ENCODE measurements at regions not wholly inside any gene's neighbourhood (a gene's known extent, or its start where the extent isn't known, plus 50 kb on each side); places are given as distances from the start of the nearest gene placed in this dataset.

GRCh38 chr6:48255094-48255493 lies 144.1 kb upstream of the PTCHD4 start:
- DNase-seq (ENCODE audit: low read depth, low spot score) = no peak

GRCh38 chr6:48249071-48249470 lies 138.1 kb upstream of the PTCHD4 start:
- DNase-seq (ENCODE audit: low read depth, low spot score) = no peak

GRCh38 chr6:48243071-48243470 lies 132.1 kb upstream of the PTCHD4 start:
- no peak for DNase-seq (ENCODE audit: low read depth, low spot score)

- DNase-seq (ENCODE audit: low read depth, low spot score) = no peak
These were observed 129.3 kb upstream of the PTCHD4 start for GRCh38 chr6:48240287-48240686.

GRCh38 chr6:48236375-48236774 lies 125.4 kb upstream of the PTCHD4 start:
- no peak for DNase-seq (ENCODE audit: low read depth, low spot score)

- no peak for DNase-seq (ENCODE audit: low read depth, low spot score)
These were observed 122.1 kb upstream of the PTCHD4 start for GRCh38 chr6:48233063-48233462.

GRCh38 chr6:48229841-48230240 lies 118.8 kb upstream of the PTCHD4 start:
- no peak for DNase-seq (ENCODE audit: low read depth, low spot score)

- no peak for DNase-seq (ENCODE audit: low read depth, low spot score)
These were observed 111.2 kb upstream of the PTCHD4 start for GRCh38 chr6:48222241-48222640.

- no peak for DNase-seq (ENCODE audit: low read depth, low spot score)
These were observed 102.2 kb upstream of the PTCHD4 start for GRCh38 chr6:48213076-48213788.

GRCh38 chr6:48212501-48212900 lies 101.5 kb upstream of the PTCHD4 start:
- no peak for DNase-seq (ENCODE audit: low read depth, low spot score)

GRCh38 chr6:48206091-48206490 lies 95.1 kb upstream of the PTCHD4 start:
- no peak for DNase-seq (ENCODE audit: low read depth, low spot score)

GRCh38 chr6:48200869-48201390 lies 89.9 kb upstream of the PTCHD4 start:
- peak; percentile 4 for DNase-seq (ENCODE audit: low read depth, low spot score)

GRCh38 chr6:48199499-48199898 lies 88.5 kb upstream of the PTCHD4 start:
- peak; percentile 12 for DNase-seq (ENCODE audit: low read depth, low spot score)

- no peak for DNase-seq (ENCODE audit: low read depth, low spot score)
These were observed 86.9 kb upstream of the PTCHD4 start for GRCh38 chr6:48197941-48198340.

- no peak for DNase-seq (ENCODE audit: low read depth, low spot score)
These were observed 83.7 kb upstream of the PTCHD4 start for GRCh38 chr6:48194596-48195295.

GRCh38 chr6:48188158-48188557 lies 77.2 kb upstream of the PTCHD4 start:
- no peak for DNase-seq (ENCODE audit: low read depth, low spot score)

GRCh38 chr6:48186746-48187145 lies 75.7 kb upstream of the PTCHD4 start:
- no peak for DNase-seq (ENCODE audit: low read depth, low spot score)

GRCh38 chr6:48184648-48185047 lies 73.7 kb upstream of the PTCHD4 start:
- no peak for DNase-seq (ENCODE audit: low read depth, low spot score)

GRCh38 chr6:48183811-48184605 lies 73.0 kb upstream of the PTCHD4 start:
- no peak for DNase-seq (ENCODE audit: low read depth, low spot score)

GRCh38 chr6:48183178-48183577 lies 72.2 kb upstream of the PTCHD4 start:
- no peak for DNase-seq (ENCODE audit: low read depth, low spot score)

GRCh38 chr6:48178700-48179099 lies 67.7 kb upstream of the PTCHD4 start:
- no peak for DNase-seq (ENCODE audit: low read depth, low spot score)

GRCh38 chr6:48177786-48178185 lies 66.8 kb upstream of the PTCHD4 start:
- no peak for DNase-seq (ENCODE audit: low read depth, low spot score)
